ENCODE measurements at regions not wholly inside any gene's neighbourhood (a gene's known extent, or its start where the extent isn't known, plus 50 kb on each side); places are given as distances from the start of the nearest gene placed in this dataset.
A peak's percentile ranks its signal among the peaks of the same experiment; 100 is the strongest.

GRCh38 chr9:106478312-106478711, 384.7 kb upstream of the ZNF462 start:
- no peak for DNase-seq (ENCODE audit: low read depth, low spot score)
- in situ Hi-C loops (cut with HindIII; ENCODE audit: low sequenced_read_pairs) = no loop called here
- TF ChIP-seq CTCF (IDR thresholded peaks at IDR 0.05; ENCODE audit: low read depth, low read length) = no peak
- H3K4me3 ChIP-seq (ENCODE audit: low read depth, low read length) = no peak overlapping the region

- in situ Hi-C loops (cut with HindIII; ENCODE audit: low sequenced_read_pairs) = no loop called here
- H3K4me3 ChIP-seq (ENCODE audit: low read depth, low read length) = no peak overlapping the region
- no peak for TF ChIP-seq CTCF (IDR thresholded peaks at IDR 0.05; ENCODE audit: low read depth, low read length)
- DNase-seq (ENCODE audit: low read depth, low spot score) = no peak
Observed at GRCh38 chr9:106478727-106479126, 384.2 kb upstream of the ZNF462 start.

- H3K4me3 ChIP-seq (ENCODE audit: low read depth, low read length) = no peak overlapping the region
- TF ChIP-seq CTCF (IDR thresholded peaks at IDR 0.05; ENCODE audit: low read depth, low read length) = no peak
- in situ Hi-C loops (cut with HindIII; ENCODE audit: low sequenced_read_pairs) = no loop called here
- peak; percentile 25 for DNase-seq (ENCODE audit: low read depth, low spot score)
Observed at GRCh38 chr9:106479679-106480078, 383.3 kb upstream of the ZNF462 start.

GRCh38 chr9:106481013-106481609, 381.9 kb upstream of the ZNF462 start:
- in situ Hi-C loops (cut with HindIII; ENCODE audit: low sequenced_read_pairs) = no loop called here
- no peak for DNase-seq (ENCODE audit: low read depth, low spot score)
- no peak for TF ChIP-seq CTCF (IDR thresholded peaks at IDR 0.05; ENCODE audit: low read depth, low read length)

GRCh38 chr9:106482733-106483132, 380.2 kb upstream of the ZNF462 start:
- in situ Hi-C loops (cut with HindIII; ENCODE audit: low sequenced_read_pairs) = no loop called here

More at GRCh38 chr9:106481013-106481609, 381.9 kb upstream of the ZNF462 start:
- no peak overlapping the region for H3K4me3 ChIP-seq (ENCODE audit: low read depth, low read length)

GRCh38 chr9:106486685-106487084, 376.3 kb upstream of the ZNF462 start:
- in situ Hi-C loops (cut with HindIII; ENCODE audit: low sequenced_read_pairs) = no loop called here
- H3K4me3 ChIP-seq (ENCODE audit: low read depth, low read length) = no peak overlapping the region
- TF ChIP-seq CTCF (IDR thresholded peaks at IDR 0.05; ENCODE audit: low read depth, low read length) = no peak
- DNase-seq (ENCODE audit: low read depth, low spot score) = no peak

More at GRCh38 chr9:106482733-106483132, 380.2 kb upstream of the ZNF462 start:
- H3K4me3 ChIP-seq (ENCODE audit: low read depth, low read length) = no peak overlapping the region
- peak; percentile 20 for DNase-seq (ENCODE audit: low read depth, low spot score)
- no peak for TF ChIP-seq CTCF (IDR thresholded peaks at IDR 0.05; ENCODE audit: low read depth, low read length)

Measured in astrocyte of the spinal cord (primary cell).